SK-N-SH treated with all-trans-retinoic acid at 6 μM for 48 hours (cell line): ENCODE measurements at regions not wholly inside any gene's neighbourhood (a gene's known extent, or its start where the extent isn't known, plus 50 kb on each side); places are given as distances from the start of the nearest gene placed in this dataset.

ENCODE experiments used
- ARNTL ChIP-seq: fragments of 450-650 bp; formaldehyde crosslinking; IDR thresholded peaks from 2 replicates; pipeline ENCODE4 v1.5.0; 2020; ENCODE audit warnings: low read depth, mild to moderate bottlenecking, moderate library complexity, borderline replicate concordance
- BACH2 ChIP-seq: fragments of 250-450 bp; sonication (Bioruptor Pico); IDR thresholded peaks from 2 replicates; pipeline ENCODE4 v1.9.0; 2021; ENCODE audit warnings: mild to moderate bottlenecking, borderline replicate concordance
- CREB5 ChIP-seq: fragments of 250-450 bp; sonication (Bioruptor Pico); IDR thresholded peaks from 2 replicates; pipeline ENCODE4 v1.5.1; 2020; ENCODE audit warnings: low read depth, mild to moderate bottlenecking, moderate library complexity
- CSDC2 ChIP-seq: fragments of 250-450 bp; sonication (Bioruptor Pico); IDR thresholded peaks from 2 replicates; pipeline ENCODE4 v1.5.0; 2020; ENCODE audit warnings: mild to moderate bottlenecking, moderate library complexity
- CSRNP3 ChIP-seq: fragments of 250-450 bp; sonication (Bioruptor Pico); IDR thresholded peaks from 2 replicates; pipeline ENCODE4 v1.5.1; 2021; ENCODE audit warnings: mild to moderate bottlenecking, moderate library complexity
- ISL1 ChIP-seq: fragments of 250-450 bp; sonication (Bioruptor Pico); IDR thresholded peaks from 2 replicates; pipeline ENCODE4 v2.1.2; 2022; ENCODE audit warnings: mild to moderate bottlenecking, moderate library complexity
- PATZ1 ChIP-seq: fragments of 250-450 bp; sonication (Bioruptor Pico); IDR thresholded peaks from 2 replicates; pipeline ENCODE4 v1.8.0; 2020; ENCODE audit warnings: mild to moderate bottlenecking, moderate library complexity, borderline replicate concordance
- TCF4 ChIP-seq: fragments of 250-450 bp; sonication (Bioruptor Pico); IDR thresholded peaks from 2 replicates; pipeline ENCODE4 v1.8.0; 2021; ENCODE audit warnings: mild to moderate bottlenecking, moderate library complexity, borderline replicate concordance
- TOX ChIP-seq: fragments of 250-450 bp; sonication (Bioruptor Pico); IDR thresholded peaks from 2 replicates; pipeline ENCODE4 v1.8.0; 2021; ENCODE audit warnings: mild to moderate bottlenecking, moderate library complexity, borderline replicate concordance
- ZC3H10 ChIP-seq: fragments of 250-450 bp; sonication (Bioruptor Pico); IDR thresholded peaks from 2 replicates; pipeline ENCODE4 v1.5.1; 2021; ENCODE audit warnings: mild to moderate bottlenecking, moderate library complexity
- ZFP3 ChIP-seq: fragments of 250-450 bp; sonication (Bioruptor Pico); IDR thresholded peaks from 2 replicates; pipeline ENCODE4 v1.5.0; 2020; ENCODE audit warnings: mild to moderate bottlenecking, moderate library complexity
- ZNF8 ChIP-seq: fragments of 450-650 bp; formaldehyde crosslinking; IDR thresholded peaks from 2 replicates; pipeline ENCODE4 v1.5.0; 2020; ENCODE audit warnings: mild to moderate bottlenecking, moderate library complexity

- TF ChIP-seq CSRNP3 (no peak), PATZ1 (CRISPR knock-in tag) (no peak), ARNTL (no peak), ZFP3 (CRISPR knock-in tag) (no peak), ZC3H10 (no peak), ZNF8 (CRISPR knock-in tag) (no peak), ISL1 (CRISPR knock-in tag) (no peak), CSDC2 (CRISPR knock-in tag) (no peak), BACH2 (CRISPR knock-in tag) (no peak), TOX (no peak), CREB5 (CRISPR knock-in tag) (no peak), TCF4 (CRISPR knock-in tag) (no peak)
These were observed 127.3 kb downstream of the ZNF621 start for GRCh38 chr3:40652072-40652471.
